ENCODE measurements at regions not wholly inside any gene's neighbourhood (a gene's known extent, or its start where the extent isn't known, plus 50 kb on each side); places are given as distances from the start of the nearest gene placed in this dataset.
A peak's percentile ranks its signal among the peaks of the same experiment; 100 is the strongest.

GRCh38 chr14:82366803-82367202, 833.1 kb upstream of the SEL1L start:
- TF ChIP-seq CTCF (IDR thresholded peaks at IDR 0.05; ENCODE audit: insufficient read depth in 1 of 2, low read depth in 1 of 2, low read length in 1 of 2, severe bottlenecking in 1 of 2, unreplicated experiment in 1 of 2) = peak; percentile 22 to 30
- DNase-seq = peak in 1 of 2 experiments; percentile 26
- Mint-ChIP-seq H3K9me3 (ENCODE audit: unreplicated experiment) (no peaks in the 10 kb centered on the region), H3K4me1 (ENCODE audit: low read depth, unreplicated experiment) (no peaks in the 10 kb centered on the region), H3K4me3 (ENCODE audit: unreplicated experiment) (no peak overlapping the region), H3K27me3 (ENCODE audit: insufficient read depth, unreplicated experiment) (no peaks in the 10 kb centered on the region), H3K27ac (ENCODE audit: unreplicated experiment) (no peak overlapping the region), H3K36me3 (ENCODE audit: insufficient read depth, unreplicated experiment) (no peaks in the 10 kb centered on the region)
- intact Hi-C loops (cut with micrococcal nuclease; ENCODE audit: unreplicated experiment) = loop anchor here (1.0 to 5.0 kb wide), 3 partner anchors 254 to 740 kb away; no protein-coding TSS in a partner anchor
- Histone ChIP-seq H3K4me3 (ENCODE audit: low read depth, low read length) (no peak overlapping the region), H3K36me3 (ENCODE audit: control insufficient read depth, insufficient read depth, low read length) (no peaks in the 10 kb centered on the region), H3K9me3 (no peaks in the 10 kb centered on the region), H3K4me1 (no peaks in the 10 kb centered on the region), H3K27me3 (replicated peaks; ENCODE audit: control insufficient read depth, insufficient read depth, low read length) (no peaks in the 10 kb centered on the region)
- BruUV-seq (replicated peaks) = no TSS peak
- POLR2A ChIA-PET = no interaction called here
- CTCF ChIA-PET = interaction anchor here (0.6 kb wide), 1 partner anchor 375 kb away, joined by 3 read pairs; no protein-coding TSS in a partner anchor

- Mint-ChIP-seq H3K27ac (ENCODE audit: unreplicated experiment) (no peak overlapping the region), H3K27me3 (ENCODE audit: insufficient read depth, unreplicated experiment) (no peaks in the 10 kb centered on the region), H3K4me1 (ENCODE audit: low read depth, unreplicated experiment) (no peaks in the 10 kb centered on the region), H3K9me3 (ENCODE audit: unreplicated experiment) (peaks cover 17% of the 10 kb centered on the region), H3K36me3 (ENCODE audit: insufficient read depth, unreplicated experiment) (no peaks in the 10 kb centered on the region), H3K4me3 (ENCODE audit: unreplicated experiment) (no peak overlapping the region)
- Histone ChIP-seq H3K27me3 (replicated peaks; ENCODE audit: control insufficient read depth, insufficient read depth, low read length) (no peaks in the 10 kb centered on the region), H3K36me3 (ENCODE audit: control insufficient read depth, insufficient read depth, low read length) (no peaks in the 10 kb centered on the region), H3K9me3 (no peaks in the 10 kb centered on the region), H3K4me3 (ENCODE audit: low read depth, low read length) (no peak overlapping the region), H3K4me1 (no peaks in the 10 kb centered on the region)
- no peak for TF ChIP-seq CTCF (IDR thresholded peaks at IDR 0.05; ENCODE audit: insufficient read depth in 1 of 2, low read depth in 1 of 2, low read length in 1 of 2, severe bottlenecking in 1 of 2, unreplicated experiment in 1 of 2)
- ChIA-PET CTCF (no interaction called here), POLR2A (no interaction called here)
- no TSS peak for BruUV-seq (replicated peaks)
- intact Hi-C loops (cut with micrococcal nuclease; ENCODE audit: unreplicated experiment) = no loop called here
- no peak for DNase-seq
Observed at GRCh38 chr14:82379291-82379690, 845.6 kb upstream of the SEL1L start.

GRCh38 chr14:82385048-82385447, 851.4 kb upstream of the SEL1L start:
- Mint-ChIP-seq H3K9me3 (ENCODE audit: unreplicated experiment) (no peaks in the 10 kb centered on the region), H3K4me1 (ENCODE audit: low read depth, unreplicated experiment) (no peaks in the 10 kb centered on the region), H3K4me3 (ENCODE audit: unreplicated experiment) (no peak overlapping the region), H3K27me3 (ENCODE audit: insufficient read depth, unreplicated experiment) (peaks cover 9% of the 10 kb centered on the region), H3K27ac (ENCODE audit: unreplicated experiment) (no peak overlapping the region), H3K36me3 (ENCODE audit: insufficient read depth, unreplicated experiment) (no peaks in the 10 kb centered on the region)
- no TSS peak for BruUV-seq (replicated peaks)
- no peak for DNase-seq
- no peaks in the 10 kb centered on the region for H3K27me3 ChIP-seq (replicated peaks; ENCODE audit: control insufficient read depth, insufficient read depth, low read length)
- ChIA-PET POLR2A (no interaction called here), CTCF (no interaction called here)
- no peak for TF ChIP-seq CTCF (IDR thresholded peaks at IDR 0.05; ENCODE audit: insufficient read depth in 1 of 2, low read depth in 1 of 2, low read length in 1 of 2, severe bottlenecking in 1 of 2, unreplicated experiment in 1 of 2)
- H3K4me1 ChIP-seq = no peaks in the 10 kb centered on the region
- H3K36me3 ChIP-seq (ENCODE audit: control insufficient read depth, insufficient read depth, low read length) = no peaks in the 10 kb centered on the region
- no peaks in the 10 kb centered on the region for H3K9me3 ChIP-seq
- intact Hi-C loops (cut with micrococcal nuclease; ENCODE audit: unreplicated experiment) = no loop called here
- no peak overlapping the region for H3K4me3 ChIP-seq (ENCODE audit: low read depth, low read length)

All from Caco-2 (cell line).